HepG2 (cell line): ENCODE measurements at regions not wholly inside any gene's neighbourhood (a gene's known extent, or its start where the extent isn't known, plus 50 kb on each side); places are given as distances from the start of the nearest gene placed in this dataset.

ENCODE experiments used
- AFF4 ChIP-seq: sonication (generic); formaldehyde crosslinking; IDR thresholded peaks from 2 replicates; pipeline ENCODE4 v1.4.0; 2020; ENCODE audit warnings: missing genetic modification reagents
- AGO1 ChIP-seq: fragments of 200-400 bp; formaldehyde crosslinking; IDR thresholded peaks from 2 replicates; pipeline ENCODE4 v1.6.1; 2017; ENCODE audit warnings: mild to moderate bottlenecking, low read depth, low read length, moderate library complexity; ENCODE audit not compliant: poor library complexity, severe bottlenecking
- ARNT ChIP-seq: fragments of 450-650 bp; IDR thresholded peaks from 2 replicates; pipeline ENCODE4 v1.6.1; 2017
- CBX5 ChIP-seq: sonication (generic); formaldehyde crosslinking; IDR thresholded peaks from 2 replicates; pipeline ENCODE4 v1.4.0; 2020; ENCODE audit warnings: missing genetic modification reagents, borderline replicate concordance
- CTCF ChIP-seq: sonication (generic); formaldehyde crosslinking; IDR thresholded peaks from 2 replicates; pipeline ENCODE4 v1.5.0; 2020; ENCODE audit warnings: mild to moderate bottlenecking, missing genetic modification reagents, moderate library complexity
- E2F2 ChIP-seq: sonication (generic); formaldehyde crosslinking; IDR thresholded peaks from 2 replicates; pipeline ENCODE4 v1.4.0; 2020; ENCODE audit warnings: missing genetic modification reagents, borderline replicate concordance
- HNF4G ChIP-seq, 2 experiments: sonication (generic) in 1 of 2; formaldehyde crosslinking in 1 of 2; IDR thresholded peaks; 2 replicates each; pipeline versions ENCODE4 v1.4.0 to v1.6.1; 2011 to 2020; ENCODE audit warnings: borderline replicate concordance in 2 of 2, low read depth in 2 of 2, mild to moderate bottlenecking in 2 of 2, low read length in 1 of 2, missing genetic modification reagents in 1 of 2, moderate library complexity in 1 of 2
- KDM1A ChIP-seq: IDR thresholded peaks from 2 replicates; pipeline ENCODE4 v1.6.1; 2016; ENCODE audit warnings: missing compliant biosample characterization
- POLR2A ChIP-seq, 2 experiments: IDR thresholded peaks; 2 replicates each; pipeline ENCODE4 v1.6.1; 2011; ENCODE audit warnings: low read depth in 2 of 2, low read length in 2 of 2, mild to moderate bottlenecking in 1 of 2, moderate library complexity in 1 of 2; ENCODE audit not compliant: insufficient read depth in 1 of 2
- SALL2 ChIP-seq: sonication (generic); formaldehyde crosslinking; IDR thresholded peaks from 2 replicates; pipeline ENCODE4 v1.8.1; 2023; ENCODE audit warnings: mild to moderate bottlenecking, missing genetic modification reagents, inconsistent platforms
- TAF1 ChIP-seq: sonication (generic); formaldehyde crosslinking; IDR thresholded peaks from 2 replicates; pipeline ENCODE4 v1.4.0; 2020; ENCODE audit warnings: missing genetic modification reagents

GRCh38 chr16:64251742-64252141, 870.1 kb downstream of the CDH11 start:
- TF ChIP-seq TAF1 (CRISPR knock-in tag) = no peak
- TF ChIP-seq SALL2 = no peak
- no peak for TF ChIP-seq AFF4 (CRISPR knock-in tag)
- no peak for TF ChIP-seq E2F2
- no peak for TF ChIP-seq KDM1A (CRISPR knock-in tag)
- TF ChIP-seq POLR2A (IDR thresholded peaks at IDR 0.05; ENCODE audit: insufficient read depth in 1 of 2, low read depth in 2 of 2, low read length in 2 of 2) = no peak
- TF ChIP-seq CTCF (CRISPR knock-in tag) = no peak
- TF ChIP-seq CBX5 (CRISPR knock-in tag) = no peak
- TF ChIP-seq ARNT = no peak
- no peak for TF ChIP-seq HNF4G (IDR thresholded peaks at IDR 0.05; ENCODE audit: borderline replicate concordance, low read depth, low read length)
- no peak for TF ChIP-seq HNF4G (CRISPR knock-in tag; IDR thresholded peaks at IDR 0.05; ENCODE audit: borderline replicate concordance, low read depth)
- no peak for TF ChIP-seq AGO1
